SKM-1 (cell line): ENCODE measurements at regions not wholly inside any gene's neighbourhood (a gene's known extent, or its start where the extent isn't known, plus 50 kb on each side); places are given as distances from the start of the nearest gene placed in this dataset.
"Not testable (repeated sequence)": the region's sequence is repeated elsewhere in the genome, so short reads cannot be mapped to it uniquely, and the experiment has no call there.

Experiments used
- DNase-seq: peaks from one replicate; lab custom pipeline; 2025; ENCODE audit not compliant: unreplicated experiment; lab: John Stamatoyannopoulos, UW

DNA sequence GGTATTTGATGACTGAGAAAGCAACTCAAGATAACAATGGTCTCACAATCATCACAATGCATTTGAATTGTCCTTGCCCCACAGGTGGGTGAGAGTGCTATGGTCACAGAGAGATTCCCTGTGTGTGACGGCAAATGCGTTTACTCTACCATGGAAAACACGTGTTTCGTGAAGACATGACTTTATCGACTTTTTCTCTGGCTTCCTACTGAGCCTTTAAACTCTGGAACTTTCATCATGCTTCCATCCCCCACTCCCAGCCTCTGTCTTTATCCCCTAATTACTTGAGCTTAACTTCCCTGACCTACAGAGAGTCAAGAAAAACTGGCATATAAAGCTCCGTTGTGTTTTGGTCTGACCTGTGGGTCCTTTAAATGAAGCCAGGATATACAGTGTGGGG is 414.1 kb upstream of the CLINT1 start:
- DNase-seq: no peak

GRCh38 chr5:158272409-158272808 is 413.5 kb upstream of the CLINT1 start:
- DNase-seq: no peak

GRCh38 chr5:158270996-158271554 is 412.1 kb upstream of the CLINT1 start:
- no peak for DNase-seq

DNA sequence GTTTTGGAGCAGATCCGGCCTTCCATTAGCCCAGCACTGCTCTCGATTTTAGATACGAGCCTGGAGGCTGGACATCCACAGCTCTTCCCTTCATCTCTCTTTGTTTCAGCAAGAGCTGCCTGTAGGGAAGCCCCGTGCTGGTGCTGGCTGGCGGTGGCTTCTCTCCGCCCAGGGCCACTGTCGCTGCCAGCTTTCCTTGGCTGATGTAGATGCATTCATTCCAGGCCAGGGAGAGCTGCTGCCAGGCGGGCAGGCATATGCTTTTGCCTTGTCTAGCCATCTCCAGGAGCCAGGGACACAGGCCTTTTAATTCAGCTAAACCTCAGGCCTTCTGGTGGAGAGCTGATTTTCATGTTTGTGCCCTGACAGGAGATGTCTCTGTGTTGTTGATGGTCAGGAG is 409.3 kb upstream of the CLINT1 start:
- no peak for DNase-seq

- no peak for DNase-seq
Observed at GRCh38 chr5:158267228-158267627, 408.3 kb upstream of the CLINT1 start.

- DNase-seq: no peak
Observed at GRCh38 chr5:158265931-158266700, 407.2 kb upstream of the CLINT1 start.

DNA sequence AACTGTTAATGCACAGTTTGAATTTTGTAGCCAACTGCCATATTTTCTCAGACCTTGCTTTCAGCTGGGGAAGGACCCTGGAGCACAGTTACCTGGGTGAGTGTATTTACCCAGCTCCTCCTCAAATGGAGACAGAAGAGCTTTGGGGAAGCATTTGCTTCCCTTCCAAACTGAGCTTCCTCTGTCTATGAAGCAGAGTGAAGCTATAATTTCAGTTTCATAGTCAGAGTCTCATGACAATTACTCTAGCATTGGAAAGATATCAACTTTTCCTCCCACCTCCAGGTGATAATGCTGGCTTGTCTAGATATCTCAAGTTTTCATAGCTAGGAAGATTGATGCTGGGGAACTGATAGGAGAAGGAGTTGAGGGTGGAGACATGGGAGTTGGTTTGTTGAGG is 406.4 kb upstream of the CLINT1 start:
- no peak for DNase-seq

DNA sequence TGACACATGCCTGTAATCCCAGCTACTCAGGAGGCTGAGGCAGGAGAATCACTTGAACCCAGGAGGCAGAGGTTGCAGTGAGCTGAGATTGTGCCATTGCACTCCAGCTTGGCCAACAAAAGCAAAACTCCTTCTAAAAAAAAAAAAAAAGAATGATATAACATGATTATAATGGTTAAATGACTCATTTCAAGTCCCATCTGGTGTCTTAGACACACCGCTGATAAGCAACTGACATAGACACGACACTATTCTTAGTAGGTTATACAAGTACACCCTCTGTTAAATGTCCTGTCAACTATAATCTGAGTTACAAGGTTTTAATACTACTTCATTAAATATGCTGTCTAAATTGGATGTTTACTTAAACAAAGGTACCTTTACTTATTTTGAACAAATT is 405.3 kb upstream of the CLINT1 start:
- no peak for DNase-seq

DNA sequence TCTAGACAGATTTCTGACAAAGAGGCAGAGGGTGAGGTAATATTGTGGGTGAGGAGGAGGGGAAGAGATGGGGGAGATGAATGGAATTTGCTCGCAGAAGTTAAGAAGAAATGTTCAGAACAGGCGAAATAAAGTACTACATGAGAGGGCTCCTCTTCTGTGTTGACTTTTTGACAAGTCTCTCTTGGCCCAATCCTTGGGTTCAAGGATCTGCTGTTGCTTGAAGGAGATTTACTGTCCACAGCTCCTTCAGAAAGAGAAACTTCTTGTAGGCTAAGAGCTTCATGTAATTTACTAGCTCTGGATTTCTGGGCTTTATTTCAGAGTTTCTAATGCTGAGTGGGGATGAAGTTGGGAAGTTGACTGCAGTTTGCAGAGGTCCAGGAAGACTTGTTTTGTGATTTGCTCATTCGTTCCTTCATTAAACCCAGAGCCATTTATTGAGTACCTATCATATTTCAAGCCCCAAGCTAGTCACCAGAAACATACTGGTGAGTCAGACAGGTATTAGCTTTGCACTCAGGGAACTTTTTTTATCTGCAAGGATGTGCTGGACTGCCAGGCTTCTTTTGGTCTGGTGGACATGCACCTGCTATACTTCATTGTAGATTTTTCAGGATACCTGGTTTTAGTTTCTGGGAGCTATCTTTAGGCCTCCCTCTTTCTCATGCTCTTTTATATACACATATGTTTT is 402.9 kb upstream of the CLINT1 start:
- no peak for DNase-seq

DNA sequence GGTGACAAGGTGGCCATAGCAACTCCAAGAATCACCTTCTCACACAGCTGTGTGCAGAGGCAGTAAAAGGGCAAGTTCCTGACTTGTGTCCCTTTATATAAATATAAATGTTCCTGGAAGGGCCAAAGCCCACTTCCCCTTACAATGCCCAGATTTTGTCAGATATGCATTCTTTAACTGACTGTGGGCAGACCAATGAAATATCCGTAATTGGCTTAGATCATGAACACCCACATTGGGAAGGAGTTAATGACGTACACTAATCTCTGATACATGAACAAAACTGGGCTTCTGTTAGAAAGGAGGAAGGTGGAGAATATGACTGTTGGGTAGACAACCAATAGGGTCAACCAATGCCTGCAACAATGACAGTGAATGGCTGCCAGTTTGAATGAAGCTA is 397.2 kb upstream of the CLINT1 start:
- no peak for DNase-seq

- no peak for DNase-seq
Observed at GRCh38 chr5:158255609-158256008, 396.7 kb upstream of the CLINT1 start.

DNA sequence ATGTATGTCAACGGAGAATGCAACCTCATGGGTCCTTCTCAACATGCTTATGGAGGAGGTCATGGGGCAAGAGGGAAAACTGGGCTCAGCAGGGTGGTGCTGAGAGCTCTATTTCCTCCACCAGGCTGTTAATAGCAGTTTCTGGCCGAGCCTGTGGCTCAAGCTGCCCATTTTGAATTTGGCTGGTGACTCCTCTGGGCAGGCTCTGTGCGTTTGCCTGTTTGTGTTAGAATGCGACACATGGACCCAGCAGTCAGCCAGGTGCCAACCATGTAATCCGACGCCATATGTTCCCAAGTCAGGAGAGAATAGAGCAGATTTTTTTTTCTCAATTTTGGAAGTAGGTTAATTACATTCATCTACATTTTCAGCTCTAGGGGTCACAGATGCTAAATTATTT is 387.7 kb upstream of the CLINT1 start:
- DNase-seq: no peak

- no peak for DNase-seq
Observed at GRCh38 chr5:158245513-158245912, 386.6 kb upstream of the CLINT1 start.

- no peak for DNase-seq
Observed at GRCh38 chr5:158244882-158245281, 385.9 kb upstream of the CLINT1 start.

DNA sequence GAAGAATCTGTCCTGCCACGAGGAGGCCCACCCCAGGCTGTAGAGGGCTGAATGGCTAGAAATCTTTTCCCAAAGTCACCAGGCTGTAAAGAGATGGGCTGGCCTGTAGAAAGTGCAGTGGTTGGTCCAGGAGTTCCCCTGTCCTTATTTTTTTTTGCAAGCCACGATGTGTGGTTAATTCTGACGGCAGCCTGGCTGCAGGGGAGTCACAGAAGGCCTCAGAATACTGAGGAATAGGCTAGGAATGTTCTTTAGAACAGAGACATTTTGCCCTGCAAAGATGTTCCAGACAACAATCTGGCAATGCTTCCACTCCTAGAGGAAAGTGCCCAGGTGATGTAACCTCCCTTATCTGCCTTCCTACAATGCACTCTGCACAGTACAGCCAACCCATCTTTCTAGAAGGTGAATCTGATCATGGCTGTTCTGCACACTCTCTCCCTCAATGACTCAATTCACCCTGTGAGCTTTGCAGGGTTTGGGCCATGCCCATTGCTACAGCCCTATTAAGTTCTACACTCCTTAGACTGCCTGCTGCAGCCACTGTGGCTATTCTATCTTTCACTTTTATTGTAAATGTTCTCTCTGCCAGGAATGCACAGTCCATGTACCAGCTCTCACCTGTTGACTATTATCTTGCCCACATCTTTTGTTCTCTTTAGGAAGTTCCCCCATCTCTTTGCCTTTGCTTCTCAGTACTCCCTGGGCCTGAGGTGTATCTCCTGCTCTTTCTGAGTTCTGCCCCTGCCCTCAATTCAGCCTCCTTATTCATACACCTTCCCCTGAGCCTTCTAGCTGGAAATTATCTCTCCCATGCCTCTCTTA is 377.8 kb upstream of the CLINT1 start:
- DNase-seq: no peak

- DNase-seq: no peak
Observed at GRCh38 chr5:158235159-158235547, 376.2 kb upstream of the CLINT1 start.

- no peak for DNase-seq
Observed at GRCh38 chr5:158234323-158235158, 375.6 kb upstream of the CLINT1 start.

DNA sequence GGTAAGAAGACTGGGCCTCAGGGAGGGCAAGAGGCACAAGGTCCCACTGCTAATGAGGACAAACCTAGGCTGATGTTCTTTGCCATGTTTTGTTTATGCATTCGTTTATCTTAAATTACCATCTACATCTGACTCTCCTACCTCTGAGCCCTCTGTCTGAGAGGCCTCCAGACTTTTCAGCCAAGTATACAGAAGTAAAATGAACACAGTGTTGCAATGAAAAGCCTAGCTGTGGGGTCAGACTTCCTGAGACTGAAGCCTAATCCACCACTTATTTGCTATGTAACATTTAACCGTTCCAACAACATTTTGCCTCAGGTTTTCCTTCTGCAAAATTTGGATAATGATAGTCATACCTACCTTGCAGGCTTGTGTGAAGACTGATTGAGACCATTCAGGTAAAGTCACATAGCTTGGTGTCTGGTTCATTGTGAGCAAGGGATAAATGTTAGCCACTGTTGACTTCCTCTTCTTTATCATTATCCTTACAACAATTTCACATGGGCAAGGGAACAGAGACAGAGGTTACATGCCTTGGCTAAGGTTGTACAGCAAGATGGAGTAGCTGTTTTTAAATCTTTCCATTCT is 374.9 kb upstream of the CLINT1 start:
- peak; percentile 29 for DNase-seq

DNA sequence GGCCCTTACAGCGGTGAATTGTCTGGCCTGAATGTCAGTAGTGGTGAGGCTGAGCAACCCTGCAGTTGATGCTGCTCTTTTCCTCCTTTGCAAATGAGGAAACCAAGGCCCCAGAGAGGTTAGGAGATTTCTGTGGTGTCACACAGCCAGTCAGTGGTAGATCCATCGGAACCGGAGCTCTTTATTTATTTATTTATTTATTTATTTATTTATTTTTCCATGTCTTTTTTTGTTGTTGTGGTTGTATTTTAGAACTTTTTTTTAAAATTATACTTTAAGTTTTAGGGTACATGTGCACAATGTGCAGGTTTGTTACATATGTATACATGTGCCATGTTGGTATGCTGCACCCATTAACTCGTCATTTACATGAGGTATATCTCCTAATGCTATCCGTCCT is 368.4 kb upstream of the CLINT1 start:
- DNase-seq: not testable (repeated sequence)

- DNase-seq: no peak
Observed at GRCh38 chr5:158226496-158226895, 367.6 kb upstream of the CLINT1 start.
